Small intestine (tissue), 7 donors: ENCODE measurements at regions not wholly inside any gene's neighbourhood (a gene's known extent, or its start where the extent isn't known, plus 50 kb on each side); places are given as distances from the start of the nearest gene placed in this dataset.

Experiments used
- DNase-seq, 2 donors: peaks; one replicate each; pipeline versions ENCODE4 v3.0.0 to v3.0.0-alpha.2; 2013
- FAIRE-seq: peaks from 2 replicates; lab custom pipeline; 2012; peaks lifted over from hg19 to GRCh38; lab: Jason Lieb, UNC
- H3K27ac ChIP-seq, 3 donors: one replicate each; pipeline ENCODE4 v1.5.1; 2013; ENCODE audit warnings: low read length in 2 of 3, mild to moderate bottlenecking in 2 of 3, control low read depth in 1 of 3, inconsistent platforms in 1 of 3, low read depth in 1 of 3, moderate library complexity in 1 of 3
- H3K27me3 ChIP-seq, 3 donors: one replicate each; pipeline ENCODE4 v1.6.1; 2013; ENCODE audit warnings: low read length in 3 of 3, inconsistent platforms in 1 of 3; ENCODE audit not compliant: control insufficient read depth in 3 of 3, insufficient read depth in 3 of 3
- H3K36me3 ChIP-seq, 3 donors: one replicate each; pipeline ENCODE4 v1.6.1; 2013; ENCODE audit warnings: low read length in 3 of 3, inconsistent platforms in 1 of 3, low read depth in 1 of 3, mild to moderate bottlenecking in 1 of 3, moderate library complexity in 1 of 3; ENCODE audit not compliant: control insufficient read depth in 3 of 3, insufficient read depth in 2 of 3
- H3K4me1 ChIP-seq, 3 donors: one replicate each; pipeline ENCODE4 v1.6.1; 2013; ENCODE audit warnings: low read length in 2 of 3, inconsistent platforms in 1 of 3, low read depth in 1 of 3, mild to moderate bottlenecking in 1 of 3, moderate library complexity in 1 of 3; ENCODE audit not compliant: control insufficient read depth in 3 of 3, insufficient read depth in 2 of 3
- H3K4me3 ChIP-seq, 3 donors: one replicate each; pipeline ENCODE4 v1.5.1; 2013; ENCODE audit warnings: low read length in 3 of 3, control low read depth in 1 of 3, inconsistent platforms in 1 of 3, low read depth in 1 of 3, mild to moderate bottlenecking in 1 of 3, moderate library complexity in 1 of 3
- H3K9me3 ChIP-seq, 2 donors: one replicate each; pipeline ENCODE4 v1.6.1; 2013; ENCODE audit warnings: low read depth in 1 of 2, low read length in 1 of 2; ENCODE audit not compliant: control insufficient read depth in 2 of 2, insufficient read depth in 1 of 2
- WGBS, 3 donors: extraction: QIAGEN DNeasy Blood & Tissue Kit; methylation state at CpG; one replicate each; pipeline ENCODE4 v1.1.7; 2013; 5-methylcytosine and 5-hydroxymethylcytosine counted together
- donor health status: healthy with polysubstance abuse.
- donor health status: control.
- donor health status: control.
- donor health status: Bipolar disorder and iron deficiency.
- donor health status: healthy.

GRCh38 chr3:180196658-180197057 lies 159.9 kb upstream of the PEX5L start:
- Histone ChIP-seq H3K27ac (no peak overlapping the region), H3K4me3 (no peak overlapping the region), H3K27me3 (no peaks in the 10 kb centered on the region), H3K9me3 (no peaks in the 10 kb centered on the region), H3K36me3 (no peaks in the 10 kb centered on the region), H3K4me1 (no peaks in the 10 kb centered on the region)
- WGBS, 3 donors = 54 to 73% (median 65%) methylated on average over 1 of the region's 1 CpG
- DNase-seq = no peak
- FAIRE-seq = no peak

- no peaks in the 10 kb centered on the region for H3K27me3 ChIP-seq
- no peak overlapping the region for H3K27ac ChIP-seq
- WGBS, 3 donors = 68 to 78% (median 68%) methylated on average over 5 of the region's 5 CpGs
- FAIRE-seq (no peak), DNase-seq (no peak)
- H3K4me1 ChIP-seq = no peaks in the 10 kb centered on the region
- no peak overlapping the region for H3K4me3 ChIP-seq
- H3K9me3 ChIP-seq = peaks cover 0 to 6% of the 10 kb centered on the region in 2 donors
- H3K36me3 ChIP-seq = no peaks in the 10 kb centered on the region
Measured at GRCh38 chr3:180199417-180199995, 162.8 kb upstream of the PEX5L start.

GRCh38 chr3:180215866-180216265 lies 179.1 kb upstream of the PEX5L start:
- FAIRE-seq (no peak), DNase-seq (no peak)
- H3K27me3 ChIP-seq = no peaks in the 10 kb centered on the region
- 47 to 73% (median 61%) methylated on average over 2 of the region's 2 CpGs for WGBS, 3 donors
- no peak overlapping the region for H3K27ac ChIP-seq
- no peaks in the 10 kb centered on the region for H3K36me3 ChIP-seq
- peaks cover 0 to 5% of the 10 kb centered on the region in 2 donors for H3K9me3 ChIP-seq
- no peak overlapping the region for H3K4me3 ChIP-seq
- no peaks in the 10 kb centered on the region for H3K4me1 ChIP-seq

- Histone ChIP-seq H3K9me3 (peaks cover 0 to 23% of the 10 kb centered on the region in 2 donors), H3K36me3 (no peaks in the 10 kb centered on the region), H3K27ac (no peak overlapping the region), H3K4me1 (no peaks in the 10 kb centered on the region), H3K27me3 (no peaks in the 10 kb centered on the region), H3K4me3 (no peak overlapping the region)
- 68 to 74% (median 70%) methylated on average over 3 of the region's 3 CpGs for whole genome bisulfite sequencing, 3 donors
- FAIRE-seq (no peak), DNase-seq (no peak)
Measured at GRCh38 chr3:180223268-180223667, 186.5 kb upstream of the PEX5L start.

- DNase-seq (no peak), FAIRE-seq (no peak)
- Histone ChIP-seq H3K4me1 (no peaks in the 10 kb centered on the region), H3K27ac (no peak overlapping the region), H3K36me3 (no peaks in the 10 kb centered on the region), H3K9me3 (peaks cover 0 to 50% of the 10 kb centered on the region in 2 donors), H3K27me3 (no peaks in the 10 kb centered on the region), H3K4me3 (no peak overlapping the region)
Measured at GRCh38 chr3:180229113-180229512, 192.4 kb upstream of the PEX5L start.

GRCh38 chr3:180239939-180240338 lies 203.2 kb upstream of the PEX5L start:
- FAIRE-seq = no peak
- Histone ChIP-seq H3K4me3 (no peak overlapping the region), H3K4me1 (no peaks in the 10 kb centered on the region), H3K27me3 (no peaks in the 10 kb centered on the region), H3K36me3 (no peaks in the 10 kb centered on the region), H3K27ac (no peak overlapping the region), H3K9me3 (peaks cover 0 to 3% of the 10 kb centered on the region in 2 donors)
- no peak for DNase-seq
- 32 to 62% (median 46%) methylated on average over 2 of the region's 2 CpGs for WGBS, 3 donors

- FAIRE-seq (no peak), DNase-seq (no peak)
- Histone ChIP-seq H3K4me1 (no peaks in the 10 kb centered on the region), H3K27me3 (no peaks in the 10 kb centered on the region), H3K9me3 (no peaks in the 10 kb centered on the region), H3K4me3 (no peak overlapping the region), H3K36me3 (no peaks in the 10 kb centered on the region), H3K27ac (no peak overlapping the region)
- WGBS, 3 donors = 32 to 47% (median 45%) methylated on average over 5 of the region's 5 CpGs
Measured at GRCh38 chr3:180246688-180247195, 210.0 kb upstream of the PEX5L start.

GRCh38 chr3:180250172-180250571 lies 213.4 kb upstream of the PEX5L start:
- Histone ChIP-seq H3K27ac (no peak overlapping the region), H3K4me1 (no peaks in the 10 kb centered on the region), H3K9me3 (no peaks in the 10 kb centered on the region), H3K36me3 (no peaks in the 10 kb centered on the region), H3K4me3 (no peak overlapping the region), H3K27me3 (no peaks in the 10 kb centered on the region)
- FAIRE-seq (no peak), DNase-seq (no peak)
- 55 to 70% (median 69%) methylated on average over 2 of the region's 2 CpGs for WGBS, 3 donors

GRCh38 chr3:180252683-180253082 lies 215.9 kb upstream of the PEX5L start:
- 68 to 87% (median 77%) methylated on average over 3 of the region's 3 CpGs for WGBS, 3 donors
- DNase-seq = no peak

More at GRCh38 chr3:180252683-180253082, 215.9 kb upstream of the PEX5L start:
- Histone ChIP-seq H3K4me1 (no peaks in the 10 kb centered on the region), H3K27ac (no peak overlapping the region), H3K36me3 (no peaks in the 10 kb centered on the region), H3K9me3 (no peaks in the 10 kb centered on the region), H3K4me3 (no peak overlapping the region), H3K27me3 (no peaks in the 10 kb centered on the region)
- FAIRE-seq = no peak
